ENCODE measurements at regions not wholly inside any gene's neighbourhood (a gene's known extent, or its start where the extent isn't known, plus 50 kb on each side); places are given as distances from the start of the nearest gene placed in this dataset.

DNA sequence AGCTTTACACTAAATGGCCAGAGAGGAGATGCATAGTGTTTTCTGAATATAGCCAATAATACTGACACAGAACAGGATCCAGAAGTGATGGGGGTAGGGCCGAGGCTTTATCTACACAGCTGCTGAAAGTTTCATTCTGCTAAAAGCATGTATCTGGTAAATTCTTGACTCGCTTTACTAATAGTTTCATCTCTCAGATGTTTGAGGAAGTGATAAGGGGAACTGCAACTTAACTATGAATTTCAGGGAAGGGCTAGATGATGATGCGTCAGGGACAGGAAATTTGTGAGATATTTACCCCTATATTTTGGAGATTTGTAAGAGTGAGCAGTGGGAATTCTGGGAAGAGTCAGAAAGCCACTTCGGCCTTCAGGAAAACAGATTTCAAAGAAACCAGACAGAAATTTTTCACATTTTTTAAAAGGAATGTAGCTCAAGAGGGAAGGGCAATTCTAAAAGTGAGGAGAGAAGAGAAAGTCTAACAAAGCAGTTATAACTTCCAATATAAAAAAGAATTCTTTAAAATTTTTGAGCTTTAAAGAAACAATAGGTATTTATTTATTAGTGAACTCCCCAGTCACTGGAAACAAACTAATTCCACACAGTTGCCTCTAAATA, 243.1 kb downstream of the BCAT1 start:
- no peak for TF ChIP-seq PKNOX1 (IDR thresholded peaks at IDR 0.05)
- TF ChIP-seq L3MBTL2 (conservative IDR thresholded peaks at IDR 0.05) = no peak
